ENCODE measurements at regions not wholly inside any gene's neighbourhood (a gene's known extent, or its start where the extent isn't known, plus 50 kb on each side); places are given as distances from the start of the nearest gene placed in this dataset.
A peak's percentile ranks its signal among the peaks of the same experiment; 100 is the strongest.

DNA sequence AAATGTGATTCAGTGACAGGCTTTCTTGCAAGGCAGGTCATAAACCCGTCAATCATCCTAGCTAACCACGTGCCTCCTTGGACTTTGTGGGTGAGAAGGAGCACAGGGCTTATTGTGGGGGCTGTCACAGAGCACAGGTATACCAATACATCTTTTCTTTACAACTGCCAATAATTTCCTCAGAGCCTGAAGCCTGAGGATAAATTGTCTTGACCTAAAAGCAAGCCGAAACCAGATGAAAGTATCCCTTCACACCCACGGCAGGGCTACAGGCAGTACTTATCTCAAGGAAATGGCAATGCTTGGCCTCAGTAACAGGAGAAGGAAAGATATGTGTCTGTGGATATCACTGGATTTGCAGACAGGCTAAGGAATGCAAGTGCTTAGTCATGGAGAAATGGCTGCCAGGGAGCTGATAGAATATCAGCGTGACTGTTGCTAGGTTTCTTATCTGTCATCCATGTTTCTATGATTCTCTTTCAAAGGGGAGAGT is 90.3 kb upstream of the ZNF366 start (continued):
- TF ChIP-seq ZFP36 (IDR thresholded peaks at IDR 0.05; ENCODE audit: low read depth, low read length, partially characterized antibody) (no peak), KDM5B (IDR thresholded peaks at IDR 0.05; ENCODE audit: insufficient replicate concordance, low read depth, low read length) (no peak), XRCC3 (IDR thresholded peaks at IDR 0.05) (no peak), ZNF551 (CRISPR knock-in tag; IDR thresholded peaks at IDR 0.05) (no peak), KAT7 (CRISPR knock-in tag; IDR thresholded peaks at IDR 0.05; ENCODE audit: borderline replicate concordance) (0 out of 2 replicates have a peak, but pooled peaks have one; percentile 52), SRSF9 (IDR thresholded peaks at IDR 0.05; ENCODE audit: borderline replicate concordance, low read depth, low read length) (no peak), ZSCAN29 (IDR thresholded peaks at IDR 0.05) (no peak)
- TF ChIP-seq, protein P1, sequence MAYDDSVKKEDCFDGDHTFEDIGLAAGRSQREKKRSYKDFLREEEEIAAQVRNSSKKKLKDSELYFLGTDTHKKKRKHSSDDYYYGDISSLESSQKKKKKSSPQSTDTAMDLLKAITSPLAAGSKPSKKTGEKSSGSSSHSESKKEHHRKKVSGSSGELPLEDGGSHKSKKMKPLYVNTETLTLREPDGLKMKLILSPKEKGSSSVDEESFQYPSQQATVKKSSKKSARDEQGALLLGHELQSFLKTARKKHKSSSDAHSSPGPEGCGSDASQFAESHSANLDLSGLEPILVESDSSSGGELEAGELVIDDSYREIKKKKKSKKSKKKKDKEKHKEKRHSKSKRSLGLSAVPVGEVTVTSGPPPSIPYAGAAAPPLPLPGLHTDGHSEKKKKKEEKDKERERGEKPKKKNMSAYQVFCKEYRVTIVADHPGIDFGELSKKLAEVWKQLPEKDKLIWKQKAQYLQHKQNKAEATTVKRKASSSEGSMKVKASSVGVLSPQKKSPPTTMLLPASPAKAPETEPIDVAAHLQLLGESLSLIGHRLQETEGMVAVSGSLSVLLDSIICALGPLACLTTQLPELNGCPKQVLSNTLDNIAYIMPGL (CRISPR knock-in tag; IDR thresholded peaks at IDR 0.05), result no peak
- TF ChIP-seq, protein P2, sequence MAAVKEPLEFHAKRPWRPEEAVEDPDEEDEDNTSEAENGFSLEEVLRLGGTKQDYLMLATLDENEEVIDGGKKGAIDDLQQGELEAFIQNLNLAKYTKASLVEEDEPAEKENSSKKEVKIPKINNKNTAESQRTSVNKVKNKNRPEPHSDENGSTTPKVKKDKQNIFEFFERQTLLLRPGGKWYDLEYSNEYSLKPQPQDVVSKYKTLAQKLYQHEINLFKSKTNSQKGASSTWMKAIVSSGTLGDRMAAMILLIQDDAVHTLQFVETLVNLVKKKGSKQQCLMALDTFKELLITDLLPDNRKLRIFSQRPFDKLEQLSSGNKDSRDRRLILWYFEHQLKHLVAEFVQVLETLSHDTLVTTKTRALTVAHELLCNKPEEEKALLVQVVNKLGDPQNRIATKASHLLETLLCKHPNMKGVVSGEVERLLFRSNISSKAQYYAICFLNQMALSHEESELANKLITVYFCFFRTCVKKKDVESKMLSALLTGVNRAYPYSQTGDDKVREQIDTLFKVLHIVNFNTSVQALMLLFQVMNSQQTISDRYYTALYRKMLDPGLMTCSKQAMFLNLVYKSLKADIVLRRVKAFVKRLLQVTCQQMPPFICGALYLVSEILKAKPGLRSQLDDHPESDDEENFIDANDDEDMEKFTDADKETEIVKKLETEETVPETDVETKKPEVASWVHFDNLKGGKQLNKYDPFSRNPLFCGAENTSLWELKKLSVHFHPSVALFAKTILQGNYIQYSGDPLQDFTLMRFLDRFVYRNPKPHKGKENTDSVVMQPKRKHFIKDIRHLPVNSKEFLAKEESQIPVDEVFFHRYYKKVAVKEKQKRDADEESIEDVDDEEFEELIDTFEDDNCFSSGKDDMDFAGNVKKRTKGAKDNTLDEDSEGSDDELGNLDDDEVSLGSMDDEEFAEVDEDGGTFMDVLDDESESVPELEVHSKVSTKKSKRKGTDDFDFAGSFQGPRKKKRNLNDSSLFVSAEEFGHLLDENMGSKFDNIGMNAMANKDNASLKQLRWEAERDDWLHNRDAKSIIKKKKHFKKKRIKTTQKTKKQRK (IDR thresholded peaks at IDR 0.05; ENCODE audit: borderline replicate concordance, low read depth, low read length), result no peak
- TF ChIP-seq, protein P3, sequence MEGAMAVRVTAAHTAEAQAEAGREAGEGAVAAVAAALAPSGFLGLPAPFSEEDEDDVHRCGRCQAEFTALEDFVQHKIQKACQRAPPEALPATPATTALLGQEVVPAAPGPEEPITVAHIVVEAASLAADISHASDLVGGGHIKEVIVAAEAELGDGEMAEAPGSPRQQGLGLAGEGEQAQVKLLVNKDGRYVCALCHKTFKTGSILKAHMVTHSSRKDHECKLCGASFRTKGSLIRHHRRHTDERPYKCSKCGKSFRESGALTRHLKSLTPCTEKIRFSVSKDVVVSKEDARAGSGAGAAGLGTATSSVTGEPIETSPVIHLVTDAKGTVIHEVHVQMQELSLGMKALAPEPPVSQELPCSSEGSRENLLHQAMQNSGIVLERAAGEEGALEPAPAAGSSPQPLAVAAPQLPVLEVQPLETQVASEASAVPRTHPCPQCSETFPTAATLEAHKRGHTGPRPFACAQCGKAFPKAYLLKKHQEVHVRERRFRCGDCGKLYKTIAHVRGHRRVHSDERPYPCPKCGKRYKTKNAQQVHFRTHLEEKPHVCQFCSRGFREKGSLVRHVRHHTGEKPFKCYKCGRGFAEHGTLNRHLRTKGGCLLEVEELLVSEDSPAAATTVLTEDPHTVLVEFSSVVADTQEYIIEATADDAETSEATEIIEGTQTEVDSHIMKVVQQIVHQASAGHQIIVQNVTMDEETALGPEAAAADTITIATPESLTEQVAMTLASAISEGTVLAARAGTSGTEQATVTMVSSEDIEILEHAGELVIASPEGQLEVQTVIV (CRISPR knock-in tag; IDR thresholded peaks at IDR 0.05; ENCODE audit: borderline replicate concordance), result no peak
- TF ChIP-seq, protein P4, sequence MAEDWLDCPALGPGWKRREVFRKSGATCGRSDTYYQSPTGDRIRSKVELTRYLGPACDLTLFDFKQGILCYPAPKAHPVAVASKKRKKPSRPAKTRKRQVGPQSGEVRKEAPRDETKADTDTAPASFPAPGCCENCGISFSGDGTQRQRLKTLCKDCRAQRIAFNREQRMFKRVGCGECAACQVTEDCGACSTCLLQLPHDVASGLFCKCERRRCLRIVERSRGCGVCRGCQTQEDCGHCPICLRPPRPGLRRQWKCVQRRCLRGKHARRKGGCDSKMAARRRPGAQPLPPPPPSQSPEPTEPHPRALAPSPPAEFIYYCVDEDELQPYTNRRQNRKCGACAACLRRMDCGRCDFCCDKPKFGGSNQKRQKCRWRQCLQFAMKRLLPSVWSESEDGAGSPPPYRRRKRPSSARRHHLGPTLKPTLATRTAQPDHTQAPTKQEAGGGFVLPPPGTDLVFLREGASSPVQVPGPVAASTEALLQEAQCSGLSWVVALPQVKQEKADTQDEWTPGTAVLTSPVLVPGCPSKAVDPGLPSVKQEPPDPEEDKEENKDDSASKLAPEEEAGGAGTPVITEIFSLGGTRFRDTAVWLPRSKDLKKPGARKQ (CRISPR knock-in tag; IDR thresholded peaks at IDR 0.05), result no peak
- TF ChIP-seq, protein P5, sequence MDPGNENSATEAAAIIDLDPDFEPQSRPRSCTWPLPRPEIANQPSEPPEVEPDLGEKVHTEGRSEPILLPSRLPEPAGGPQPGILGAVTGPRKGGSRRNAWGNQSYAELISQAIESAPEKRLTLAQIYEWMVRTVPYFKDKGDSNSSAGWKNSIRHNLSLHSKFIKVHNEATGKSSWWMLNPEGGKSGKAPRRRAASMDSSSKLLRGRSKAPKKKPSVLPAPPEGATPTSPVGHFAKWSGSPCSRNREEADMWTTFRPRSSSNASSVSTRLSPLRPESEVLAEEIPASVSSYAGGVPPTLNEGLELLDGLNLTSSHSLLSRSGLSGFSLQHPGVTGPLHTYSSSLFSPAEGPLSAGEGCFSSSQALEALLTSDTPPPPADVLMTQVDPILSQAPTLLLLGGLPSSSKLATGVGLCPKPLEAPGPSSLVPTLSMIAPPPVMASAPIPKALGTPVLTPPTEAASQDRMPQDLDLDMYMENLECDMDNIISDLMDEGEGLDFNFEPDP (CRISPR knock-in tag; IDR thresholded peaks at IDR 0.05), result no peak
